ENCODE measurements at regions not wholly inside any gene's neighbourhood (a gene's known extent, or its start where the extent isn't known, plus 50 kb on each side); places are given as distances from the start of the nearest gene placed in this dataset.
"Not testable (repeated sequence)": the region's sequence is repeated elsewhere in the genome, so short reads cannot be mapped to it uniquely, and the experiment has no call there.

DNA sequence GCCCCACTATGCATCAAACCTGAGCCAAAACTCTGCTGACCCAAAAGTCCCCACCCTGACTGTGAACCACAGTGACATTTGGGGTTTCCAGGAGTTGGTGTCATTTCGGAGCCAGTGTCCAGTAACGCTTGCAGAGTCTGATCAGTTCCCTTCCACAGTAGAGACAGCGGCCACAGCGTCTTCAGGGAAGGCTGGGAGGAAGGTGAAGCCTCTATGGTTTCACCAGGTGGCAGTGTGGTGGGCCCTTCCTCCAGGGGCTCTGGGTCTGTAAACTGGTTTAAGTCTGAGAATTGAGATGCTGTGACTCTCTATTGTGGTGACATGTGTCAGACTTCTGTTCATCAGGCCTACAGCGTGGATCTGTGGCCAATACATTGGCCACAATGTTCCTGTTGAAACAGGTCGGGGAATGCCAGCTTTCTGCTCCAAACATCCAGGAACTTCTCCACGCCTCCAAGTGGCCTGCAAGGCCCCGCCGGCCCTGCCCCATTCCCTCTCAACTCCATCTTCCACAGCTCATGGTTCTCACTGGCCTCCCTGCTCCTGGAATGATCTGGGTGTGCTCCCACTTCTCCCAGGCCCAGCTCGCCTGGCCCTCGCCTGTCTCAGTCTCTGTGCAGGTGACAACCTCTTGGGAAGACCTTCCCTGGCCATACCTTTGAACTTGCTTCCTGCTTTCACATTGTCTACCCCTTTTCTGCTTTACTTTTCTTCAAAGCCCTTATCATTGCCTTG, 124.5 kb upstream of the FAM20C start:
- POLR2A ChIA-PET: no interaction called here
- CTCF ChIA-PET: no interaction called here

DNA sequence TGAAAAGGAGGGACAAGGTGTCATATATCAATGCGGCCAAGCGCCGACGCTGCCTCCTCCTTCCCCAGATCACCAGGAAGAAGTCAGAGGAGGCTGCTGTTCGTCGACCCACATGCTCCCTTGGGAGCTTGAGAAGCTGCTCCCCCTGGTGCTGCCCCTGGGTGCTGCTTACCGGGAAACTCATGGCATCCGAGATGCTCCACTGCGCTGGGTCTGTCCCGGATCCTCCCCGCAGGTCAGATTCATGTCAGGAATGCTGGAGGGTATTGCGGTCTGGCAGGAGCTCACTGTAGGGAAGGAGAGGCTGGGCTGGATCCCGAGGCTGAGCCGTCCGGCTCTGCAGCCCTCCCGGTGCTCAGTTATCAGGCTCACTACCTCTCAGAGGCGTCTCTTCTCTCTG, 123.7 kb upstream of the FAM20C start:
- POLR2A ChIA-PET: no interaction called here
- CTCF ChIA-PET: no interaction called here

DNA sequence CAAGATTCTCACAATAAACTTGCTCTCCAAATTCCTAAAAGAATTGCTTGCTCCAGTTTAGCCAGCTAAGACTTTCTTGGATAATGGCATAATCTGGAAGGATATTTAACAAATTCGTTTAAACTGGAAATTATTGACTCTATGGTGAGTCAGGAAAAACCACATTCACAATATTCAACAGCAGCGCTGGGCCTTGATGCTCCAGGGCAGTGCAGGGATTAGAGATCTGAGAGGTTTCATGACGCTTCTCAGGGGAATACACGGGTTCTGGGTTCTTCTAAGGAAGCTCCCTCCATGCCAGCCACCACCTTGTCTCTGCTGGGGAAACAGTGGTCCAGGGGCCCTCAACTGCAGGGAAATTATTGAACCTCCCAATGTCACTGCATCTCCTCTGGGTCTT, 123.3 kb upstream of the FAM20C start:
- POLR2A ChIA-PET, CTCF ChIA-PET: not testable (repeated sequence)

DNA sequence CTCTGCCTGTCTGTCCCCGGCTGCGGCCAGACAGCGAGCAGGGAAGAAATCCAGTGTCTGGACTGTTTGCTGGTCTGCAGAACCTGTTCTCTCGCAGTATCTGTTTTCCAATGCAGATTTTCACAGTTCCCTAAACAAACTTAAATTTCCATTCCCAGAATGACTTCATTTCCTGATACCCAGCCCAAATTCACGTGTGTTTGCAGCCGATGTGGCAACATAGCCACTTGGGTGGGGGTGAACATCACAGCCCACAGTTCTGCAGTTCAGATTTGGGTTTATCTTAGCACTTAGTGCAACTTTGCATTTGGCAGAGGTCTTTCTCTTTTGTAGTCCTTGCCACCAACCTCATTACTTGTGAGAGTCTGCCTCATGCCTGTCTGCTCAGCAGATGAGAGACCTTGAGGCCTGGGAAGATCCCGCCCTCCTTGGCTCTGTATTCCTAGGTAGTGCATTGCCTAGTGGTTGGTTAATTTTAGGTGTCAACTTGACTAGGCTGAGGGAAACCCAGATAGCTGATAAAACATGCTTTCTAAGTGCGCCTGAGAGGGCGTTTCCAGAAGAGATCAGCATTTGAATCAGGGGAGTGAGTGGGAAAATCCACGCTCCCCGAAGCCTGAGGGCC, 122.8 kb upstream of the FAM20C start:
- POLR2A ChIA-PET, CTCF ChIA-PET: not testable (repeated sequence)

DNA sequence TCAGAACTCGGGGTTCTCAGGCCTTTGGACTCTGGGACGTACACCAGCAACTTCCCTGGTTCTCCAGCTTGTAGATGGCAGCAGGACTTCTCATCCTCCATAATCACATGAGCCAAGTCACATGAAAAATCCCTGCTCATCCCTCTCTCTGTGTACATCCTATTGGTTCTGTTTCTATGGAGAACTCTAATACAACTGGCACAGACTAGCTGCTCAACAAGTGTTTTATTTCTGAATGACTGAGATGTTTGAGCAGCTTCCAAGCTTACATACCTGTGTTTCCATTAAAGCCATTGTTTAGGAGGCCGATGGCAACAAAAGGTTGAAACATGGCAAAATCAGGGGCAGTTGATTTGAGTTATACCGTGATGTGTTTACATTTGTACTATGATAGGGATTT, 122.2 kb upstream of the FAM20C start:
- POLR2A ChIA-PET, CTCF ChIA-PET: not testable (repeated sequence)

DNA sequence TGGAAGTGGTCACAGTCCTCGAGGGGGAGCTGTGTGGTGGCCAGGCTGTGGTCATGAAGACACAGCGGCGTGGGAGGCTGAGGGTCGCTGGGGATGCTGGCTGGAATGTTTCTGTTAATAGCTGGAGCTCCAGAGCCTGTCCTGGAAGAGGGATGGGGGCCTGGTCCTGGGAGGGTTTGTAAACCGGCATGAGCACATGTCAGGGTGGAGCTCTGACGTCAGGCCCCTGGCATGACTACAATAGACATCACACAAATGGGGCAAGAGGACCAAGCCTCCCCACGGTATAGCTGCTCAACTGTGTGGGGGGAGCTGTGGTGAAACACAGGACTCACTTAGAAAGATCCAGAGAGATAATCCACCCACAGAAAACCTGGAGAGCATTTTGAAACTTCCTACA, 121.4 kb upstream of the FAM20C start:
- CTCF ChIA-PET, POLR2A ChIA-PET: not testable (repeated sequence)

DNA sequence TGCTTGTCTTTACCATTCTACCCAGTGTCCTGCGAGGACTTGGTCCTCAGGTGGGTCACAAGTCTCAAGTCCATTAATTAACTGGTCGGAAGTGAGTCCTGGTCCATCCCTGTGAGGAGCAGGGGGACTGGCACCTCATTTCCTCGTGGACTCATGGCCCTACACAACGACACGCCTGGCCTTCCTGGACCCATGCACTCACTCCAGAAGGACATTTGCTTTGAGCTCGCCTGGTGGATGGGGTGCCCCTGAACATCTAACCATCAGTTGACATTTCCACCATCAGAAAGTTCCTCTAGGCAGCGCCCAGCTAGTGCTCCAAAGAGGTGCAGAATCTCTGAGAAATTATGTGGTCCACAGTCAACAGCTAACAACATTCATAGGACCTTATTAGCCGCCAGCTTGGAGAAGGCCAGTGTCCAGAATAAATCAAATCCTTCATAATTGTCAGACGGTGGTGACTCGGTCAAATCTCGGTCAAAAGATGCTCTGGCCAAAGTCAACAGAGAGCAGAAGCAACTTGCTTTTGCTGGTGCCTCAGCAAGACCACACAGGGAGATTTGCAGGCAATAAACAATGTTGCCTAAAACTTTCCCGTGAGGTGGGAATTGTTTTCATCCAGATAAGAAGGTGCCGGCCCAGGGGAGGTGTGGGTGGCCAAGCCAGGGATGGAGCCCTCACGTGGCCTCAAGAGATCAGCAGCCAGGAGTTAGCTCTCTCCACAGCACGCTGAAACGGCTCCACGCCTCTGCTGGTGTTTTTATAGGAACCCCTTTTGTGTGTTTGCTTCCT, 119.9 kb upstream of the FAM20C start:
- POLR2A ChIA-PET, CTCF ChIA-PET: not testable (repeated sequence)

DNA sequence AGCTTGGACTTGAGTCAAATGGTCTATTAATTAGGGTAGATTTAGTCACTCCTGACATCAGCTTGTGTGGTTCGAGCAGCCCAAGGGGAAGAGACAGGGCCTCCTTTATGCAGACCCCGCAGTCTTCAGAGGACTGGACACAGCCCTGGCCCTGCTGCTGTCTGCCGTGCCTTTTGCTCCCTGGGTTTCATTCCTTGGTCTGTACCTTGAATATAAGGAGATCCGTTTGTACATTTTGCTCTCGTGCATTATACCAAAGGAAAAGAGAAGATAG, 119.4 kb upstream of the FAM20C start:
- CTCF ChIA-PET, POLR2A ChIA-PET: not testable (repeated sequence)

DNA sequence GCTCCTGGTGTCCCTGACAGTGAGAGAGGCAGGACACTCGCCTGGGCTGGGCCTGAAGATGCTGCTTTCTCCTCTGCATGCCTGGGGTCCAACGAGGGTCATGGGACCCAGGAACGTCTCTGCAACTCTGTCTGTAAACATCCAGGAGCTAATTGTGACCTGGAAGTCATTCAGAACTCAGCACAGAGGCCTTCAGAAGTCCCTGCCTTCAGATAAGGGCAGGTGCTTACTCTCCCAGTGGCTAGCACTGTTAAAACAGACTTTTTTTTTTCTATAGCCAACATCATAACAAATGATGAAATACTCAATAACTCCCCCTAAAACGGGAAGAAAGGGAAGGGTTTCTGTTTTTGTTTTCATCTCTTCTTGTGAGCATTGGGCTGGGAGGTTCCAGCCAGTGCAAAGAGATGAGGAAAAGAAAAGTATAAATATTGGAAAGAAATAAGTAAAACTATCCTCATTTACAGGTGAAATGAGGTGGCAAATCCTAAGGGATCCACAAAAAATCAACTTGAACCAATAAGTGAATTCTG, 118.3 kb upstream of the FAM20C start:
- POLR2A ChIA-PET, CTCF ChIA-PET: not testable (repeated sequence)

DNA sequence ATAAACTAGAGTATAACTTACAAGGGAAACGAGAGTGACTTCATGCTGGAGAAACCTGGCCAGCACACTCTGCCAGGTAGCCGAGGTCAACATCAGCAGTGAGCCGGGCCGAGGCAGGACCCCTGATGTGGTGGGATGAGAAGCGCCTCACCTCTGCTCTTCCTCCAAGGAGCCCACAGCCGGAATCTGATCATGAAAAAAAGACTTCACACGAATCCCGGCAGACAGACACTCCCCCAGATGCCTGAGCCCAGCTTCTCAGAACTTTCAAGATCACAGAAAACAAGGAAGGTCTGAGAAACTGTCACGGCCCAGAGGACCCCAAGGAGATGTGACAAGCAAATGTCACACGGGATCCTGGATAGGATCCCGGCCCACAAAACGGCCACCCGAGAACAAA, 116.9 kb upstream of the FAM20C start:
- CTCF ChIA-PET, POLR2A ChIA-PET: not testable (repeated sequence)

DNA sequence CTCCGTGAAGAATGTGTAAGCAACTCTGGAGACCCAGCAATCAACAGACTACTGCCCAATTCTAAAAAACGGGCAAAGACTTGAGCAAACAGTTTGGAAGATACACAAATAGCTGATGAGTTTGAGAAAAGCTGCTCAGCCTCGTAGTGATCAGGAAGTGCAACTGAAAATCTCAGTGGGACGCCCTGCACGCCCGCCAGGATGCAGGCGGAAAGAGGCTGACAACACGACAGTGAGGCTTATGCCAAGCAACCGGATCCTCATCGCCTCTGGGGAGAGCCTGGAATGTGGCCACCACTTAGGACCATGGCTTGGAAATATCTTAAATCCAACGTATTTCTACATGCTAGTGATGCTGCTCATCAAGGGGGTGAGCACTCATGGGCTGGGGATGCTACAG, 116.2 kb upstream of the FAM20C start:
- CTCF ChIA-PET, POLR2A ChIA-PET: not testable (repeated sequence)

DNA sequence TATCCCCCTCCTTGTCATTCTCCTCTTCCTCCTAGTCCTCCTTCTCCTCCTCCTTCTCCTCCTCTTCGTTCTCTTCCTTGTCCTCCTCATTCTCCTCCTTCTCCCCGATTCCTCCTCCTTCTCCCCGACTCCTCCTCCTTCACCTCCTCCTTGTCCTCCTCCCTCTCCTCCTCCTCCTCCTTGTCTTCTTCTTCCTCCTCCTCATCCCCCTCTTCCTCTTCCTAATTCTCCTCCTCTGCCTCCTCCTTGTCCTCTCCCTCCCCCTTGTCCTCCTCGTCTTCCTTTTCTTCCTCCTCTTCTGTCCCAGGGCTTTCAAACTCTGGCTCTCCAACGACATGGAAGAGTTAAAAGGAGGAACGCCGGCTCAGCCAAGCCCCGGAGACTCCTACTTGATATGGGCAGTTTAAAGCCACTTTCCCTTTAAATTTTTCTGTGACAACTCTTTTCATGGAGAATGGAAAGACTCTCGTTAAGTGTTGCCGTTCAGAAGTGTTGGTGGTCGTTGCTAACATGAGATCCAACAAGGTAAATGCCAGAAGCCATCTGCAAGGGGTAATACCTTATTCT, 115.5 kb upstream of the FAM20C start:
- POLR2A ChIA-PET, CTCF ChIA-PET: not testable (repeated sequence)

DNA sequence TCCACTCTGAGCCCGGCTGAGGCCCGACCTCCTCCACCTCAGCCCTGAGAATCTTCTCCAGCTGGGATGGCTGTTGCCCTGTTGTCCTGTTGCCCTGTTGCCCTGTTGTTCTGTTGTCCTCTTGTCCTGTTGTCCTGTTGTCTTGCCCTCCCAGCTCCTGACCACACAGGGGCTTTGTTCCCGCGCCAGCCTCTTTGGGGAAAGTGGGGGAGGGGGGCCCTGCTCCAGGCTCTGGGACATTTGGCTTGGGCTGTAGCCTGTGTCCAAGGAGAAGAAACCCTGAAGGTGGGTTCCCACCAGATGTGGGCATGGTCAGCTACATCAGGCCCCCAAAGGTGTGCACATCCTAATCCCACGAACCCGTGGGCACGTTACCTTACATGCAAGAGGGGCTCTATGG, 113.5 kb upstream of the FAM20C start:
- POLR2A ChIA-PET, CTCF ChIA-PET: not testable (repeated sequence)

DNA sequence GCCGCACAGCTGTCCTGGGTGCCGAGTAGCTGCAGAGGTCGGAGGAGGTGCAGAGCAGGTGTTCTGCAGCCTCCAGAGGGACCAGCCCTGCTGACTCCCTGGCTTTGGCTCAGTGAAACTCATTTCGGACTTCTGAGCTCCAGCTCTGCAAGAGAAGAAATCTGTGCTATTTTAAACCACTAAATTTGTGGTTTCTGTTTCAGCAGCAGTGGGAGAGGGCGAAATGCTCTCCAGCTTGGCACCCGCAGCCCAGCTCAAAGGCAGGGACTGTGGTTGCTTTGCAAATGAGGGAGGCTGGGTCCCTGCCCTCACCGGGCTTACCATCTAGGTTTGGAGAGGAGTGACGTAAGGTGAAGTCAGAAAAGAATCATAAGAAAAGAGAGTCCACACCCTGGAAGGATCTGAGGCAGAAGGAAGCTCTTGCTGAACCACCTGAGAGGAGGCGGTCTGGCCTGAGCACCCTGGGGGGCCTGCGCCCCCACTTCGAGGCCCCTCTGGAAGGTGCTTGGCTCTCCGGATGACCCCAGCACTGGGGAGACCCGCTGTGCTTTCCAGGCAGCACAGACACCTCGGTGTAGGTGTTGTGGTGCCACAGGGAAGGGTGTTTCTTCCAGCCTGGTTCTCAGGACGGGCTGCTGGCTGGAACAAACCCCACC, 112.8 kb upstream of the FAM20C start:
- POLR2A ChIA-PET, CTCF ChIA-PET: not testable (repeated sequence)

DNA sequence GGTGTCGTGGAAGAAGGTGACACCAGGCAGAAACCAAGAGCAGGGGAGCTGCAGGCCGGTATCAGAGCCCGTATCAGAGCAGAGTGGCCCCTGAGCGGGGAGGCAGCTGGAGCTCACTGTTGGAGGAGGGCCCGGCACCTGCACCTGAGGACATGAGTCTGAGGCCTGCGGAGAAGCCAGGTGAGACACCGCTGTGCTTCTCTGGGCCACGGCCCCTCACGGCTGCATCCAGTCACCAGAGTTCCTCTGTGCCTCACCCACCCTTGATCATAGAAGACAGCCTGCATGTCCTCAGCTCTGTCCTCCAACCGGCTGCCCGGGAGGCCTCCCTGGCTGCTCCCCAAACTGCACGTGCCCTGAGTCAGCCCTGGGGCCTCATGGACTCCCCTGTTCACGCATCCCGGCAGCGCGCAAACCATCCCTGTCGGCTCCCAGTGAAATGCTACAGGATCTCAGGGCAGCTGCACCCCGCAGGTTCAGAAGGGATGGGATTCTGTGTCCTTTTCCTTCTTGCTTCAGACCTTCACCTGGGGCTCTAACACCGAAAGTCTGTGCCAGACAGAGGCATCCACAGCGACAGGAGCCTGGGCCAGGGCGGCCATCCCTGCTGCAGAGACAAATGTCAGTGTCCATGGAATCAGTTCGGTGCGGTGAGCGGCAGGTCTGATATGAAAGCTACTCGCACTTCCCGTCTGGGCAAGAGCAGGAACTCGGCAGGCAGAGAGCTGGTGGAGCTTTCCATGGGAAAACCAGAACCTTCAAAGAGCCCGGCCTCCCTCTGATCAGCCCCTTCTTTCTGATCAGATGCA, 111.9 kb upstream of the FAM20C start:
- POLR2A ChIA-PET: no interaction called here
- CTCF ChIA-PET: no interaction called here

DNA sequence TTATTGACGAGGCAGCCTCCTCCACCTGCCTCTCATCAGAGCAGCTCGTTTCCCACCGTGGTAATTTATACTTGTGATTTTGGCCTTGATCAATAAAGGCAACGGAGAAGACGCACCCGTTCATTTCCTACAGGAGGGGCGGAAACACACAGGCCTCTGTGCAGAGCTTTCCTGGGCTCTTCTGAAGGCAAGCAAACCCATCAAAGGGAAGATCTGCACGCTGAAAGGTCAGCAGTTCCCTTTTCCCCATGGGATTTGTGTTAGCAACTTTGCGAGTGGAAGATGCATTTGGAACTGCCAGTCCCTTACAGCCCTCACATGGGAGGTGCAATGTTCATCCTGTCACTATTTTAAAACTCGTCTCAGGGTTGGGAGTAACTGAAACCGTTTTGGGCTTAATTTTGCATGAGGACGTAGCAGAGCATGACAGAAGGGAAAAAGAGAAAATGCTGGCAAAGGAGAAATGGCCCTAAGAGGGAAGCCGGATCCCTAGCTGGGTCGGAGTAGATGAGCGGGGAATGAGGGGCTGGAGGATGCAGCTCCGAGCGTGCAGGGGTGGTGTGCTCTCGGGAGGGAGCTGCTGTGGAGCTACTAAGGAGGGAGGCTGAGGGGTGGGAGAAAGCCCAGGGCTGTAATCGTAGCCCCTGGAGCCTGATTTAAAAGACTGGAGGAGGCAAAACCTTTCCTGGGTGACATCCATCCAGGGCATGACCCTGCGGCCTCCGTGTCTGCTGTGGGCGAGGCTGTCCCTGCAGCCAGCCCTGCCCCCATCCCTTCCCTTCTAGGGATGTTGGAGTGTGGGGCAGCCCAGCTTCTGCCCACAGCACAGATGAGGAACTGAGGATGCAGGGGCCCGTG, 111.1 kb upstream of the FAM20C start:
- ChIA-PET CTCF (no interaction called here), POLR2A (no interaction called here)

DNA sequence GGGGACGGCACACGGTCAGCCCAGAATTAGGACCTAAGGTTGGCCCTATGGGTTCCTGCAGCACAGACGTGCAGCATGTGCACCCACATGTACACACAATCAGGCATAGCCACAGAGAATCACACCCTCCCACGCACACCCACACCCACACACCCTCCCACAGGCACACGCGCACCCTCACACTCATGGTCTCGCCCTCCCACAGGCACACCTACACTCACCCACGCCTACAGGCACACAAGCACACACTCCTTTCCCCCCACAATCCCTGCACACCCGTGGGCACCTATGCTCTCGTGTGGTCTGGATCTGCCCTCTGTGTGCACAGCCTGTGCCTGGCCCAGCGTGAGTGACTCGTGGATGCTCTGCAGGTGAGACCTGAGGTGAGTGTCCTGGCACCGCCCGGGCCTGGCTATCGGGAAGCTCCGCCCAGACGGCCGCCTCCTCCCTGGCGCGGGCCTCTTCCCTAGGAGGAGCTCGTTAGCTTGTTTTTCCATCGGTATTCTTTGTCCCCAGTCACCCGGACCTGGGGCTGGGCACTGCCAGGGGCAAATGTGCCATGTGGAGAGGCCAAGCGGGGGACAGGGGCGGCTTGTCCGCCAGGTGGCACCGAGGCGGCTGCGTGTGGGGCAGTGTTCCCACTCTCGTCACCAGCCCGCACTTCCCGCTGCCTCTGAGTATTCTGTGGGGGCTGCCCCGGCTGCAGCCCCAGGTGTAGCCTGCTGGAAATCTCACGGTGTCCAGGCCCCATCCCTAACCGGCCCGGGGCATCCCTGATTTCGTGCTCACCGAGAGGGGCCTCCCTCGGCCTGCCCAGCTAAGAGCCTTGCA, 110.2 kb upstream of the FAM20C start:
- ChIA-PET POLR2A (no interaction called here), CTCF (no interaction called here)

DNA sequence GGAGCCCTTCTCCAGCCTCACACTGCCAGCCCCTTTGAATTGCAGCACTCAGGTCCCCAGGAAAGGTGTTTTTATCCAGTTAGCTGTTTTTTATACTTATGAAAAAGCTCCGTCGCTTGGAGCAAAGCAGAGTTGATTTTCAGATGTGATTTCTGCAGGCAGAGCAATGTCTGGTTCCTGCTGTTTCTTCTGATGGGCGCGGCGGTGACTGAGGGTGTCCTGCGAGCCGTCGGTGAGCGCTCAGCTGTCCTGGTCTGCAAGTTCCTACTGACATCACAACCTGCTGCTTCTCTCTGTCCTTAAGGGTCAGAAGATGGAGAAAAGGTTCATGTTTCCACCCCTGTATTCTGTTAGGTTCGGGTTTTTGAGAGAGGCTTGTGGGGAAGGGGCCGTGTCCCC, 109.6 kb upstream of the FAM20C start:
- ChIA-PET CTCF (no interaction called here), POLR2A (no interaction called here)

Measured in activated CD8-positive, alpha-beta memory T cell treated with anti-CD3 and anti-CD28 coated beads for 36 hours (primary cell).